ENCODE measurements at regions not wholly inside any gene's neighbourhood (a gene's known extent, or its start where the extent isn't known, plus 50 kb on each side); places are given as distances from the start of the nearest gene placed in this dataset.

GRCh38 chr21:28828021-28828420 is 164.7 kb downstream of the LTN1 start:
- TF ChIP-seq EZH2phosphoT487 (IDR thresholded peaks at IDR 0.05; ENCODE audit: low read depth, severe bottlenecking, unreplicated experiment) (no peak), CTCF (IDR thresholded peaks at IDR 0.05; ENCODE audit: poor library complexity) (no peak)
